HG03095 (cell line): ENCODE measurements at regions not wholly inside any gene's neighbourhood (a gene's known extent, or its start where the extent isn't known, plus 50 kb on each side); places are given as distances from the start of the nearest gene placed in this dataset.
"Not testable (repeated sequence)": the region's sequence is repeated elsewhere in the genome, so short reads cannot be mapped to it uniquely, and the experiment has no call there.

Experiments used
- ATAC-seq: cut with Tn5 transposase; IDR thresholded peaks from one replicate; pipeline ENCODE4 v1.9.1; 2021; ENCODE audit warnings: moderate library complexity; ENCODE audit not compliant: unreplicated experiment

GRCh38 chr5:89199306-89199705, 316.3 kb upstream of the MEF2C start:
- ATAC-seq = no peak

GRCh38 chr5:89191374-89191773, 308.4 kb upstream of the MEF2C start:
- ATAC-seq = no peak

GRCh38 chr5:89190515-89191265, 307.7 kb upstream of the MEF2C start:
- no peak for ATAC-seq

GRCh38 chr5:89187883-89188465, 305.0 kb upstream of the MEF2C start:
- ATAC-seq = no peak

GRCh38 chr5:89187268-89187667, 304.3 kb upstream of the MEF2C start:
- ATAC-seq = no peak

GRCh38 chr5:89181546-89181945, 298.6 kb upstream of the MEF2C start:
- no peak for ATAC-seq

GRCh38 chr5:89179731-89180130, 296.7 kb upstream of the MEF2C start:
- ATAC-seq = no peak

- no peak for ATAC-seq
These were observed 295.6 kb upstream of the MEF2C start for GRCh38 chr5:89178541-89178940.

GRCh38 chr5:89173528-89173927, 290.5 kb upstream of the MEF2C start:
- ATAC-seq = no peak

- ATAC-seq = peak; percentile 75
These were observed 285.8 kb upstream of the MEF2C start for GRCh38 chr5:89168766-89169165.

GRCh38 chr5:89164703-89165102, 281.7 kb upstream of the MEF2C start:
- ATAC-seq = not testable (repeated sequence)

- no peak for ATAC-seq
These were observed 273.2 kb upstream of the MEF2C start for GRCh38 chr5:89156226-89156625.

GRCh38 chr5:89147031-89147430, 264.0 kb upstream of the MEF2C start:
- ATAC-seq = no peak

GRCh38 chr5:89137148-89137547, 254.2 kb upstream of the MEF2C start:
- no peak for ATAC-seq

- no peak for ATAC-seq
These were observed 251.0 kb upstream of the MEF2C start for GRCh38 chr5:89133975-89134374.

- ATAC-seq = no peak
These were observed 250.1 kb upstream of the MEF2C start for GRCh38 chr5:89133129-89133528.

GRCh38 chr5:89130851-89131250, 247.9 kb upstream of the MEF2C start:
- ATAC-seq = no peak

GRCh38 chr5:89129941-89130340, 247.0 kb upstream of the MEF2C start:
- no peak for ATAC-seq

GRCh38 chr5:89128906-89129625, 246.1 kb upstream of the MEF2C start:
- no peak for ATAC-seq

GRCh38 chr5:89128092-89128491, 245.1 kb upstream of the MEF2C start:
- ATAC-seq = no peak

GRCh38 chr5:89127191-89127590, 244.2 kb upstream of the MEF2C start:
- no peak for ATAC-seq

- no peak for ATAC-seq
These were observed 242.4 kb upstream of the MEF2C start for GRCh38 chr5:89125372-89125771.
